Esophagus squamous epithelium (tissue), 4 donors: ENCODE measurements at regions not wholly inside any gene's neighbourhood (a gene's known extent, or its start where the extent isn't known, plus 50 kb on each side); places are given as distances from the start of the nearest gene placed in this dataset.

Experiments used
- POLR2A ChIP-seq, 4 donors: fragments of 450-650 bp; IDR thresholded peaks; one replicate each; pipeline ENCODE4 v1.6.1; 2017; ENCODE audit warnings: antibody characterized with exemption in 4 of 4, mild to moderate bottlenecking in 4 of 4, moderate library complexity in 3 of 4
- TF ChIP-seq, protein P1 (sequence below), 6 experiments: fragments of 450-650 bp in 4 of 6; fragments of 200-600 bp in 2 of 6; sonication (generic) in 2 of 6; IDR thresholded peaks; one replicate each; pipeline ENCODE4 v1.5.1; 2016 to 2019; ENCODE audit warnings: antibody characterized with exemption in 6 of 6, mild to moderate bottlenecking in 4 of 6, moderate library complexity in 4 of 6

DNA sequence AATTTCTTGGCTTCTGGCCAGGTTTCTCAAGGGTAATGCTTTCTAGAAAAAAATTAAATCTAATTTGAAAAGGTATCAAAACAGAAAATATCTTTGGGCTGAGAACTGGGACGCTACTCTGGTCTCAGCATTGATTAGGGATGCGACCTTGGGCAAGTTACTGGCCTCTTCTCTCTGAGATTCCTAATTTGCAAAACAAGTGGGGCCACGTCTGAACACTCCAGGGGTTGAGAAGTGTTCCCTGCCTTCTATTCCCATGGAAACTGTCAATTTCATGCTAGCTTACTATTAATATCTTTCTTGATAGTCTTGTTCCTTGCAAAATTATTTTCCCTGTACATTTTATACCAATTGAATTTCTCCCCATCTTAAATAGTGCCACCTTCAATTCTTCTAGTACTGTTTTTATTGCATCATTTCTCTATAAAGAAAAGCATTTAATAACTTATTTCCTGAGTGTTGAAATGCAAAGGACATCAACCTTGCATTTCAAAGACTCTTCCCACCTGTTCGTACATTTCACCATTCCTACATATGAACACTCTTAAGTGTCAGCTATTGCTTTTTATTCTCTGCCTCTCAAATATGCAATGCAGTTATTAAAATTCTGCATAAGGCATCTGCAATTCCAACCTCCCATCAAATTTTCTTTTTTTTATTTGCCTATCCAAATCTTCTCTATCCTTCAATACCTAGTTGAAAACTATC is 118.3 kb upstream of the DSEL start:
- no peak for TF ChIP-seq POLR2A (IDR thresholded peaks at IDR 0.05)
- TF ChIP-seq, protein P1, sequence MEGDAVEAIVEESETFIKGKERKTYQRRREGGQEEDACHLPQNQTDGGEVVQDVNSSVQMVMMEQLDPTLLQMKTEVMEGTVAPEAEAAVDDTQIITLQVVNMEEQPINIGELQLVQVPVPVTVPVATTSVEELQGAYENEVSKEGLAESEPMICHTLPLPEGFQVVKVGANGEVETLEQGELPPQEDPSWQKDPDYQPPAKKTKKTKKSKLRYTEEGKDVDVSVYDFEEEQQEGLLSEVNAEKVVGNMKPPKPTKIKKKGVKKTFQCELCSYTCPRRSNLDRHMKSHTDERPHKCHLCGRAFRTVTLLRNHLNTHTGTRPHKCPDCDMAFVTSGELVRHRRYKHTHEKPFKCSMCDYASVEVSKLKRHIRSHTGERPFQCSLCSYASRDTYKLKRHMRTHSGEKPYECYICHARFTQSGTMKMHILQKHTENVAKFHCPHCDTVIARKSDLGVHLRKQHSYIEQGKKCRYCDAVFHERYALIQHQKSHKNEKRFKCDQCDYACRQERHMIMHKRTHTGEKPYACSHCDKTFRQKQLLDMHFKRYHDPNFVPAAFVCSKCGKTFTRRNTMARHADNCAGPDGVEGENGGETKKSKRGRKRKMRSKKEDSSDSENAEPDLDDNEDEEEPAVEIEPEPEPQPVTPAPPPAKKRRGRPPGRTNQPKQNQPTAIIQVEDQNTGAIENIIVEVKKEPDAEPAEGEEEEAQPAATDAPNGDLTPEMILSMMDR (IDR thresholded peaks at IDR 0.05), result no peak
